GM19467 (cell line): ENCODE measurements at regions not wholly inside any gene's neighbourhood (a gene's known extent, or its start where the extent isn't known, plus 50 kb on each side); places are given as distances from the start of the nearest gene placed in this dataset.

Experiments
- ATAC-seq: cut with Tn5 transposase; IDR thresholded peaks from one replicate; pipeline ENCODE4 v1.9.1; 2021; ENCODE audit warnings: mild to moderate bottlenecking, moderate library complexity; ENCODE audit not compliant: unreplicated experiment

GRCh38 chr9:73446306-73446705 lies 294.6 kb downstream of the ANXA1 start:
- no peak for ATAC-seq

GRCh38 chr9:73451003-73451402 lies 299.3 kb downstream of the ANXA1 start:
- ATAC-seq: no peak

- ATAC-seq: no peak
Observed at GRCh38 chr9:73459817-73460216, 308.2 kb downstream of the ANXA1 start.

- no peak for ATAC-seq
Observed at GRCh38 chr9:73468716-73469115, 317.1 kb downstream of the ANXA1 start.

- ATAC-seq: no peak
Observed at GRCh38 chr9:73470766-73471165, 319.1 kb downstream of the ANXA1 start.

- no peak for ATAC-seq
Observed at GRCh38 chr9:73474002-73474600, 322.4 kb downstream of the ANXA1 start.

- no peak for ATAC-seq
Observed at GRCh38 chr9:73474625-73475024, 323.0 kb downstream of the ANXA1 start.

GRCh38 chr9:73494894-73495293 lies 343.2 kb downstream of the ANXA1 start:
- no peak for ATAC-seq

GRCh38 chr9:73497796-73498195 lies 346.1 kb downstream of the ANXA1 start:
- no peak for ATAC-seq

GRCh38 chr9:73515216-73515615 lies 363.6 kb downstream of the ANXA1 start:
- no peak for ATAC-seq

- no peak for ATAC-seq
Observed at GRCh38 chr9:73523391-73523790, 371.7 kb downstream of the ANXA1 start.

- ATAC-seq: no peak
Observed at GRCh38 chr9:73525350-73525749, 373.7 kb downstream of the ANXA1 start.

GRCh38 chr9:73527521-73527920 lies 375.9 kb downstream of the ANXA1 start:
- ATAC-seq: no peak

- no peak for ATAC-seq
Observed at GRCh38 chr9:73528926-73529325, 377.3 kb downstream of the ANXA1 start.

- ATAC-seq: no peak
Observed at GRCh38 chr9:73529666-73530065, 378.0 kb downstream of the ANXA1 start.

GRCh38 chr9:73531051-73531532 lies 379.4 kb downstream of the ANXA1 start:
- ATAC-seq: no peak

- ATAC-seq: no peak
Observed at GRCh38 chr9:73531658-73532057, 380.0 kb downstream of the ANXA1 start.

GRCh38 chr9:73532985-73533384 lies 381.3 kb downstream of the ANXA1 start:
- ATAC-seq: no peak

GRCh38 chr9:73536403-73536802 lies 384.7 kb downstream of the ANXA1 start:
- ATAC-seq: no peak

GRCh38 chr9:73537561-73537960 lies 385.9 kb downstream of the ANXA1 start:
- no peak for ATAC-seq

GRCh38 chr9:73539881-73540390 lies 388.3 kb downstream of the ANXA1 start:
- ATAC-seq: no peak

- no peak for ATAC-seq
Observed at GRCh38 chr9:73541923-73542322, 390.3 kb downstream of the ANXA1 start.

- ATAC-seq: no peak
Observed at GRCh38 chr9:73543727-73544126, 392.1 kb downstream of the ANXA1 start.
